HG03135 (cell line): ENCODE measurements at regions not wholly inside any gene's neighbourhood (a gene's known extent, or its start where the extent isn't known, plus 50 kb on each side); places are given as distances from the start of the nearest gene placed in this dataset.
A peak's percentile ranks its signal among the peaks of the same experiment; 100 is the strongest.

ENCODE experiments used
- ATAC-seq: cut with Tn5 transposase; IDR thresholded peaks from one replicate; pipeline ENCODE4 v1.9.1; 2021; ENCODE audit warnings: mild to moderate bottlenecking, moderate library complexity; ENCODE audit not compliant: unreplicated experiment

GRCh38 chr5:97834561-97834960 lies 651.5 kb upstream of the RIOK2 start:
- no peak for ATAC-seq

- ATAC-seq, result no peak
Observed at GRCh38 chr5:97835112-97835511, 652.1 kb upstream of the RIOK2 start.

GRCh38 chr5:97836816-97837215 lies 653.8 kb upstream of the RIOK2 start:
- ATAC-seq, result no peak

- ATAC-seq, result peak; percentile 94
Observed at GRCh38 chr5:97838214-97838613, 655.2 kb upstream of the RIOK2 start.

GRCh38 chr5:97839341-97840086 lies 656.5 kb upstream of the RIOK2 start:
- no peak for ATAC-seq

GRCh38 chr5:97840643-97841042 lies 657.6 kb upstream of the RIOK2 start:
- no peak for ATAC-seq

- no peak for ATAC-seq
Observed at GRCh38 chr5:97842687-97843086, 659.6 kb upstream of the RIOK2 start.

GRCh38 chr5:97844797-97845196 lies 661.8 kb upstream of the RIOK2 start:
- no peak for ATAC-seq

- no peak for ATAC-seq
Observed at GRCh38 chr5:97846643-97847042, 663.6 kb upstream of the RIOK2 start.

GRCh38 chr5:97847920-97848631 lies 665.0 kb upstream of the RIOK2 start:
- no peak for ATAC-seq

- ATAC-seq, result no peak
Observed at GRCh38 chr5:97851036-97851435, 668.0 kb upstream of the RIOK2 start.

- no peak for ATAC-seq
Observed at GRCh38 chr5:97854871-97855762, 672.1 kb upstream of the RIOK2 start.

- ATAC-seq, result no peak
Observed at GRCh38 chr5:97874491-97874890, 691.4 kb upstream of the RIOK2 start.

- no peak for ATAC-seq
Observed at GRCh38 chr5:97876272-97876671, 693.2 kb upstream of the RIOK2 start.

GRCh38 chr5:97877588-97877987 lies 694.5 kb upstream of the RIOK2 start:
- no peak for ATAC-seq

- peak; percentile 94 for ATAC-seq
Observed at GRCh38 chr5:97888439-97888838, 705.4 kb upstream of the RIOK2 start.

GRCh38 chr5:97891971-97892370 lies 708.9 kb upstream of the RIOK2 start:
- ATAC-seq, result no peak

GRCh38 chr5:97903742-97904141 lies 720.7 kb upstream of the RIOK2 start:
- no peak for ATAC-seq

- ATAC-seq, result no peak
Observed at GRCh38 chr5:97906135-97906534, 723.1 kb upstream of the RIOK2 start.

- no peak for ATAC-seq
Observed at GRCh38 chr5:97907646-97908400, 724.8 kb upstream of the RIOK2 start.

GRCh38 chr5:97909541-97909940 lies 726.5 kb upstream of the RIOK2 start:
- no peak for ATAC-seq
